ENCODE measurements at regions not wholly inside any gene's neighbourhood (a gene's known extent, or its start where the extent isn't known, plus 50 kb on each side); places are given as distances from the start of the nearest gene placed in this dataset.

- no peak for DNase-seq (ENCODE audit: low read depth, low spot score)
Observed at GRCh38 chr2:224264259-224264658, 137.6 kb downstream of the FAM124B start.

GRCh38 chr2:224263571-224264043 is 138.3 kb downstream of the FAM124B start:
- H3K27ac ChIP-seq: no peak overlapping the region
- no peak for DNase-seq (ENCODE audit: low read depth, low spot score)

More at GRCh38 chr2:224264259-224264658, 137.6 kb downstream of the FAM124B start:
- no peak overlapping the region for H3K27ac ChIP-seq

- no peak for DNase-seq (ENCODE audit: low read depth, low spot score)
- H3K27ac ChIP-seq: no peak overlapping the region
Observed at GRCh38 chr2:224261326-224261725, 140.6 kb downstream of the FAM124B start.

- no peak overlapping the region for H3K27ac ChIP-seq
- DNase-seq (ENCODE audit: low read depth, low spot score): no peak
Observed at GRCh38 chr2:224260372-224261020, 141.4 kb downstream of the FAM124B start.

GRCh38 chr2:224259831-224260230 is 142.1 kb downstream of the FAM124B start:
- DNase-seq (ENCODE audit: low read depth, low spot score): no peak
- H3K27ac ChIP-seq: no peak overlapping the region

GRCh38 chr2:224258059-224258458 is 143.8 kb downstream of the FAM124B start:
- no peak for DNase-seq (ENCODE audit: low read depth, low spot score)
- no peak overlapping the region for H3K27ac ChIP-seq

- no peak overlapping the region for H3K27ac ChIP-seq
- no peak for DNase-seq (ENCODE audit: low read depth, low spot score)
Observed at GRCh38 chr2:224257156-224257555, 144.8 kb downstream of the FAM124B start.

- no peak overlapping the region for H3K27ac ChIP-seq
- no peak for DNase-seq (ENCODE audit: low read depth, low spot score)
Observed at GRCh38 chr2:224253464-224253863, 148.4 kb downstream of the FAM124B start.

- no peak for DNase-seq (ENCODE audit: low read depth, low spot score)
- H3K27ac ChIP-seq: no peak overlapping the region
Observed at GRCh38 chr2:224252631-224253030, 149.3 kb downstream of the FAM124B start.

- no peak for DNase-seq (ENCODE audit: low read depth, low spot score)
- H3K27ac ChIP-seq: no peak overlapping the region
Observed at GRCh38 chr2:224248944-224249371, 152.9 kb downstream of the FAM124B start.

- no peak overlapping the region for H3K27ac ChIP-seq
- DNase-seq (ENCODE audit: low read depth, low spot score): no peak
Observed at GRCh38 chr2:224242561-224242960, 159.3 kb downstream of the FAM124B start.

- no peak overlapping the region for H3K27ac ChIP-seq
- no peak for DNase-seq (ENCODE audit: low read depth, low spot score)
Observed at GRCh38 chr2:224241812-224242211, 160.1 kb downstream of the FAM124B start.

GRCh38 chr2:224241001-224241400 is 160.9 kb downstream of the FAM124B start:
- DNase-seq (ENCODE audit: low read depth, low spot score): no peak
- no peak overlapping the region for H3K27ac ChIP-seq

GRCh38 chr2:224223851-224224555 is 177.9 kb downstream of the FAM124B start:
- DNase-seq (ENCODE audit: low read depth, low spot score): no peak
- H3K27ac ChIP-seq: no peak overlapping the region

- DNase-seq (ENCODE audit: low read depth, low spot score): no peak
- no peak overlapping the region for H3K27ac ChIP-seq
Observed at GRCh38 chr2:224222974-224223373, 178.9 kb downstream of the FAM124B start.

GRCh38 chr2:224222291-224222690 is 179.6 kb downstream of the FAM124B start:
- H3K27ac ChIP-seq: peak overlapping the region; percentile 88
- DNase-seq (ENCODE audit: low read depth, low spot score): no peak

- DNase-seq (ENCODE audit: low read depth, low spot score): peak; percentile 85
- peak overlapping the region; percentile 88 for H3K27ac ChIP-seq
Observed at GRCh38 chr2:224221455-224221913, 180.4 kb downstream of the FAM124B start.

- DNase-seq (ENCODE audit: low read depth, low spot score): no peak
- H3K27ac ChIP-seq: peak overlapping the region; percentile 88
Observed at GRCh38 chr2:224220586-224221255, 181.2 kb downstream of the FAM124B start.

- no peak for DNase-seq (ENCODE audit: low read depth, low spot score)
- H3K27ac ChIP-seq: no peak overlapping the region
Observed at GRCh38 chr2:224219781-224220180, 180.7 kb upstream of the SERPINE2 start.

- H3K27ac ChIP-seq: no peak overlapping the region
- DNase-seq (ENCODE audit: low read depth, low spot score): no peak
Observed at GRCh38 chr2:224217962-224218347, 178.9 kb upstream of the SERPINE2 start.
